Left kidney (tissue), 1 donor: ENCODE measurements at regions not wholly inside any gene's neighbourhood (a gene's known extent, or its start where the extent isn't known, plus 50 kb on each side); places are given as distances from the start of the nearest gene placed in this dataset.

Experiments
- DNase-seq: peaks from one replicate; pipeline ENCODE4 v3.0.0-alpha.2; 2013

- DNase-seq: peak; percentile 83
Observed at GRCh38 chr14:61130512-61131260, 149.6 kb downstream of the SLC38A6 start.

DNA sequence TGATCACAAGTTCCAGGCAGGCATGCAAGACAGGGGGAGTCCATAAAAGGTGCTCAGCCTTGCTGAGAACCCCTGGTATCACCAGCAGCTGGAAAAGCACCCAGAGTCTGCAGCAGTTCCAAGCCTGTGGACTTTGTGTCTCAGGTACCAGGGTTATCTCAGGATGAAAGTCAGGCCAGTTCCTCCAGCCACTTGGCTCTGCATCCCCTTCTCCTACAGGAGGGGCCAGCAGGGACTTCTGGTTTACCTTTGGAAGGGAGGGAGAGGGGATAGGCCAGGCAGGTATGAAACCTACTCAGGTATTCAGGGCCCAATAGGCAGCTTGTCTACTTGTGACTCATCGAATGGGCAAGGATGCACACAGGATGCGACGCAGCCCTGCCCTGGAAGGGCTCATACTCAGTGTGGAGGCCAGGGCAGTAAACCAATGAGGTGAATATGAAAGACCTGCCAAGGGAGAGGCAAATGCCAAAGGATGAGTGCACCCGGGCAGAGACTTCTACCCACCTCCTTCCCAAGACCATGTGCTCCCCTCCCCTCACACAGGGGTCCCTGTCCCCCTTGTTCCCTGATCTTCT lies 148.2 kb downstream of the SLC38A6 start:
- DNase-seq: no peak

DNA sequence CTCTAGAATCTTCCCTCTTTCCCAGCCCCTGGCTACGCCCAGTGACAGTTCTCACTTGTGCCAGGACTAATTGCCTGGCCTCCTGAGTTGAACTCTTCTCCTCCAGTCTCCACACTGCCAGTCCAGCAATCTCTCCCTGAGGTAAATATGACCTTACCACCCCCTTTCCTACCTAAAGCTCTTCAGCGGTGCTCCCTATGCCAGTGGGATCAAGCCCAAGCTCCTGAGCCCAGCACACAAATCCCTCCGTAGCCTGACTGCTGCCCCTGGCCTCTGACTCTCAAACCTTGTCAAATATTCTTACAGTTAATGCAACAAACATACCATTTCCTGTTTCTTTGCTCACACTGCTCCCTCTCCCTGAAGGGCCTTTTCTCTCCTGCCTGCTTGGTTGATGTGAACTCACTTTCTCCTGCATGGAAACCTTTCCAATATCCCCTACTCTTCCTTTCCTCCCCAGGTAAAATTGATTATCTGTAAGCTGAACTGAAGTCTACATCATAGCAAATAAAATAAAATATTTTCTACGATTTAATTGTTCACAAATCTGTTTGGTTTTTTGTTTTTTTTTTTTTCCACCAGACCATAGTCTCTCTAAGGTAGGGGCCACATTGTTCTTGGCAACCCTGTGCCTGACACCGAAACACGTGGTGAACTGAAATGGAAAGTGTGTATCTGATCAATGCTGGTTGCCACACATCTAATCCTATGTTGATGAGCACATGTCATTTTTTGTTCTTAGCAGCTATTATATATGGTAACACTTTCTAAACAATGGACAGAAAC lies 147.5 kb downstream of the SLC38A6 start:
- no peak for DNase-seq

DNA sequence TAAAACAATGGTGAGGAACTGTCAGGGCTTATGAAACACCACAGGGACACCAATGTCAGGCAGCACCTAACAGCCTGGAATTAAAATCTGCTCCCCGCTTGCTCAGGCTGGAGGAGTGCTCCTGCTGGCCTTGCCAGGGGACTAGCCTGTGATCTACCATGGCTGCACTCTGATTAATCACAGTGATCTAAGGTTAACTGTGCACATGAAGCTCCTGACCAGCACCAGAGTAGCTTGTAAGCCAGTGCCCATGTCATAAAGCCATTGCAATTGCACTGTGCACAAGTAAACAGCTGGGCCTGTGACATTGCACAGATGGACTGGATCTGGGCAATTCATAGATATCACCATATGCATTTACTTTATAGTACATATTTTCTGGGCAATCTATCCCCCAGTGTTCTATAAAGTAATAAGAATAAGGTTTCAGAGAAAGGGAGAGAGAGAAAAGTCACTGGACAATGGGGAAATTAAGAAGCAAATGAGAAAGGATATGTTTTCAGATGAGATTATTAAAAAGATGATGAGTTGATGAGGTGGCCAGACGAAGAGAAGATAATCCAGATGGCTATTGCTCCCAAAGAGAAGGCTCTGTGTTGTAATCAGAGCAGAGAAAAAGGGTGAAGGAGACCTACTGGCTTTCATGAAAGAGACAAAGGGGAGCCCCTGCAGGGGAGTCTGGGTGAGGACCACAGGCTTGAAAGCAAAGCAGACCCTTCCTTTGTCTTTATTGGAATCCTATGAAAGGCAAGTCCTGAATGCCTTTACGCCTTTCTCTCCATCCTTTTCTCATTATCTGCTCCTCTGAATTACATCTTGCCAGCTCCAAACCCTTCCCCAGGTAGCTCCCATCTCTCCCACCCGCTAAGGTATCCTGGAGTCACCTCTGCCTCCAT lies 145.8 kb downstream of the SLC38A6 start:
- no peak for DNase-seq

GRCh38 chr14:61125867-61126572 lies 145.0 kb downstream of the SLC38A6 start:
- DNase-seq: no peak

GRCh38 chr14:61125041-61125866 lies 144.2 kb downstream of the SLC38A6 start:
- DNase-seq: no peak

GRCh38 chr14:61122862-61123261 lies 141.8 kb downstream of the SLC38A6 start:
- no peak for DNase-seq

- no peak for DNase-seq
Observed at GRCh38 chr14:61121355-61121787, 140.3 kb downstream of the SLC38A6 start.

DNA sequence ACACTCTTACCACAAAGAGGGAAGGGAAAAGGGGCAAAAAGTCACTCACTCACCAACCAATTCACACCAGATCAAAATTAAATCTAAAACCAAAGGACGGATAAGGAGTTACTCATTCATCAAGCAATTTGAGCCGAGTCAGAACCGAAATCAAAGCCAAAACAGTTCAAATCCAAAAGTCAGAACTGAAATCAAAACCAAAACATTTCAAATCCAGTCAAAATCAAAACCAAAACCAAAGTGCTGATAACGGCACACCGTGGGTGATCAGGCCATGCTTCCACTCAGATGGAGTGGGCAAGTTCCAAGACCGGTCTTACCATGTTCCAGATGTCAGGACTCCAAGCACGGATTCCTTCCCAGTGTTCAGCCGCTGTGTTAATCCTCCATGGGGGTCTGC lies 139.5 kb downstream of the SLC38A6 start:
- DNase-seq: no peak

GRCh38 chr14:61119006-61119405 lies 138.0 kb downstream of the SLC38A6 start:
- no peak for DNase-seq

DNA sequence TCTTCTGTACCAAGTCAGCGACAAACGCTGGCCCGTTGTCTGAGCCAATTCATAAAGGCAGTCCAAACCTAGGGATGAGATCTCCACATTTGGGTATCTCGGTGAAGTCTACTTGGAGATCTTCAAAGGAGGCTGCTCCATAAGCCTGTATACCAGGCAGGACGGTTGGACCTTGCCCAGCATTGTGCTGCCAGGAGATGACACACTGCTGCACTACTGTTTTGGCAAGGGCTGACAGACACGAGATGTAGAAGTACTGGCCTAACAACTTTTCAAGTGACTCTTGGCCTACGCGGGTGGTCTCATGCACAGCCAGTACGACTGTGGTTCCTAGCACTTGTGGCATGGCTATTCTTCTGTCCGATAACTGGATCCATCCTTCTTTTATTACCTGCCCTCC lies 135.3 kb downstream of the SLC38A6 start:
- no peak for DNase-seq

DNA sequence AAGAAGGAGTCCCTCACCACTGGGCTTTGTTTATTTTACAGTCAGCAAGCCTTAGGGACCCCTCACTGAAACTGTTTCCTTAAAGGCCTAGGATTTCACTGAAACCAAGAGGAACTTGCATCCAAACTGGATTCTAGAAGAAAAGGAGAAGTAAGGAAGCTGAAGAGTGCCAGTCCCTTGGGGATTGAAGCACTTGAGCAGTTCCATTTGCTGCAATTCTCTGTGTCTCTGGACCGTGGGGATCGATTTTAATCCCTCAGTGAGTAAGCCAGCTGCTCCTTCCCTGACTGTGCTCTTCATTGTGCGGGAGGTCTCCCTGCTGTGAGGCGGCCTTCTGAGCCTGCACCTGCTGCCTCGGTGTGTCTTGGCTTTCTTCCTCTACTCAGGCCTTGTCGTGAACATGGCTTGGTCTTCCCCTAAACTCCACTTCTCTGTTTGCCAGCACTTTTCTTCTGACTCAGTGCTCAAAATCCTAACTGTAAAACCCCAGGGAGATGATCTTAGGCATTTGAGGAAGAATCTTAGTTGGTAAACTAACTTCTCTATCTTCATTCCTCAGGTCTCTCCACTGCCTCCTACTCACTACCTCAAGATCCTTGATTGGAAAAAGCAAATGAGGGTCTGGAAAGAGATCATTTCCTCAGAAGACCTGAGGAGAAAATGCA lies 132.6 kb downstream of the SLC38A6 start:
- no peak for DNase-seq

DNA sequence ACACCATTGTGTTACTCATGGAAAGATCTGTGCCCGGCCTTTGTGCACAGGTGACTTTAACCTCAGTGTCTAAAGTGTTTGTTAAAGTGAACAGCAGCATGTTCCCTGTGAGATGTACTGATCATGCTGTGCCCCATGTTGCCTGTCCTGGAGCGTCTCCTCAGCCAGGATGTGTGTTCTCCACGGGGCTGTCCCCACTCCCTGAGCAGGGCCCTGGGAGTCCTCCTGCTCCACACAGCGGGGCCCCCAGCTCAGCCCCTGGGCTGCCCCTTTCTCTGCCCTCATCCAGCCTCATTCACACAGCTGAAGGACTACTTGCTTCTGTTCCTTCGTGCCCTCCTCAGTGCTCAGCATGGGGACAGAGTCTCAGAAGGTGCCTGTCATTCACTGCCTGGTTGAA lies 131.5 kb downstream of the SLC38A6 start:
- no peak for DNase-seq

DNA sequence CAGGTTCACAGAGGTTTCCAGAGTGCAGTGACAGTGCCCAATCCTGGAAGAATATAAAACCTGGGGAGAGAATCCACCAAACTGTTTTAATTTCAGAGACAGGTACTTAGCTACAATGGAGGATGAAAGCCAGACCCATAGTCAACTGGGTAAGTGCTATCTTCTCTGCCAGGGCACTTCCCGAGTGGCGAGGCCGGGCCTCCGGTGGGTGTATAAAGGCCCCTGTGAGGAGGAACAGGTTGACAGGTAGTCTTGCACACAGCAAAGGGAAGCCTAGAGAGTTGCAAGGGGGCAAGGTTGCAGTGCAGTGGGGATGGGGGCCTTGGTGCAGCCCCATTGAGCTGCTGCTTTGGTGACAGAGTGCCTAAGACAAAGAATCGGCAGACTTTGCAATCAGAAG lies 130.7 kb downstream of the SLC38A6 start:
- no peak for DNase-seq

DNA sequence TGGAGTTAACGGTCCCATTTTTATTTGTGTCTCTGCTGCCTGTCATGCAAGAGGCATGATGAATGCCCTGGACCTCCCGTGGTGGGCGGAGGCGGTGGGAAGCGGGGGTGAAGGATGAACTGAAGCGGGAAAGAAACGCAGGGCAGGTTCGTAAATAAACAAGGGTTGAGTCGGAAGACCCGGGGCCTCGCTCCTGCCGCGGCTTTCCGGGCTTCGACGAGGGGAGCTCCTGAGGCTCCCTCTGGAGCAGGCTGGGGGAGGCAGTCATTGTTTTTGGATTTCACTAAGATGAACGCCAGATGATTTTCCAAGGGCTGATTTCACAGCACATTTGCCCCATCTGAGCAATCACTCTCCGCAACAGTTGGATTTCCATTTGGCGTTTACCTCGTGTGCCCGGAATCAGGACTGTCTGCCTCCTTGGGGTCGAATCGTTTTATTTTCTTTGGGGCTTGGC lies 130.2 kb downstream of the SLC38A6 start:
- DNase-seq: no peak

DNA sequence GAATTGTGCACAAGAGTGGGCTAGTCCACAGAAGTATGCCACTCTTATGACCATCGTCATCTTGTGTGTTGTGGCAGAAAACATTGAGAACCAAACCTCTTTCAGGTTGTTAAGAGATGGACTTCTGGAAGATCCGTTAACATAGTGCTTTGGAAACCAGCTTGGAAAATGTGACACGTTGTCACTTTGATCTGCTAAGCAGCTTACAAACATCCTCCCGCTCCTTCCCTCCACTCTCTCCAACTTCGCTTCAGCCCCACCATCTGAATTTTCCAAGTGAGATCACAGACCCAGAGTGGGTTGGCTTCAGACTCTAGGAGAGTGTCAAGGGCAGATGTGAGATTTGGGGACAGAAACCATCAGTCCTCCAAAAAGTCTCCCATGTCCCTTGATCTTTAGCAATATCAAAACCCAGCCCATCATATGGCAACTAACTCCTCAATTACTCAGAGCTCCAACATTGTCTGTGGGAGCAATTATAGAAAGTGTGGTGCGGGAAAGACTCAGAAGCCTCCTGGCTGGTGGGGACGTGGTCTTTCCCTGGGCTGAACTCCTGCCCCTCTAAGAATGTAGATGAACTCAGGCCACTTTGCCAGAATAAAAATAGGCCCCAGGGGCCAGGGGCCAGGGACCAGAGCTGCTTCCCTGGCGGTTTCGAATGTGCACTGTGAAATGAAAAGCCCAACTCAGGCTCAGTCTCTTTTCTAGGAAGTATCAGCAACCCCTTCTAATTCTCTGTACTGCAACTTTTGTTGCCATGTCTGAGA lies 129.5 kb downstream of the SLC38A6 start:
- DNase-seq: no peak

- DNase-seq: no peak
Observed at GRCh38 chr14:61109288-61109687, 128.2 kb downstream of the SLC38A6 start.

DNA sequence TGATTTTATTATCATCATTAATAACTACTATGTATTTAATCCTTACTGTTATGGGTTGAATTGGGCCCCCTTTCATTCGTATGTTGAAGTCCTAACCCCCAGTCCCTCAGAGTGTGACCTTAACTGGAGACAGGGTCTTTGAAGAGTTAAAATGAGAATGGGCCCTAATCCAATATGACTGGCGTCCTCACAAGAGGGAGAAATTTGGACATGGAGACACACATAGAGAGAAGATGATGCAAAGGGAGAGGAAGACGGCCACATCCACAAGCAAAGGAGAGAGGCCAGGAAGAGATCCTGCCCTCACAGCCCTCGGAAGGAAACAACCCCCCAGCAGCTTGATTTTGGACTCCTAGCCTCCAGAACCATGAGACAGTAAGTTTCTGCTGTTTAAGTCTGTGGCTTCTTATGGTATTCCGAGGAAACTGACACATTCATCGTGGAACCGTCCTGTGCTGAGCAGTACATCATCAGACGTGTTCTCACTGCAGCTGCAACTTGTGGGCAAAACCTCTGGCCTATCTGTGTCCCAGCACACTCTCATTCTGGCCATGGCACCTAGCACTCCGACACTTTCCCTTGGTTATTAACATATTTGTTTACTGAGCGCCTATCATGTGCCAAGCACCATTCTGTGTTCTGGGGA lies 127.6 kb downstream of the SLC38A6 start:
- DNase-seq: no peak
